Parathyroid adenoma (tissue), 2 donors: ENCODE measurements at regions not wholly inside any gene's neighbourhood (a gene's known extent, or its start where the extent isn't known, plus 50 kb on each side); places are given as distances from the start of the nearest gene placed in this dataset.
"Not testable (repeated sequence)": the region's sequence is repeated elsewhere in the genome, so short reads cannot be mapped to it uniquely, and the experiment has no call there.

Experiments
- H2AFZ ChIP-seq: fragments of 300-600 bp; sonication (generic); one replicate; pipeline ENCODE4 v1.7.0; 2017; ENCODE audit warnings: antibody characterized with exemption, mild to moderate bottlenecking
- H3K27ac ChIP-seq: fragments of 300-600 bp; sonication (generic); one replicate; pipeline ENCODE4 v1.7.0; 2017
- H3K27me3 ChIP-seq: fragments of 300-600 bp; sonication (generic); one replicate; pipeline ENCODE4 v1.7.0; 2017; ENCODE audit warnings: low read length; ENCODE audit not compliant: control insufficient read depth, insufficient read depth
- H3K36me3 ChIP-seq: fragments of 300-600 bp; sonication (generic); one replicate; pipeline ENCODE4 v1.7.0; 2017; ENCODE audit warnings: low read length; ENCODE audit not compliant: control insufficient read depth, insufficient read depth
- H3K4me1 ChIP-seq: fragments of 300-600 bp; sonication (generic); one replicate; pipeline ENCODE4 v1.7.0; 2017; ENCODE audit warnings: control low read depth
- H3K4me2 ChIP-seq: fragments of 300-600 bp; sonication (generic); one replicate; pipeline ENCODE4 v1.7.0; 2017; ENCODE audit warnings: low read length
- H3K4me3 ChIP-seq: fragments of 300-600 bp; sonication (generic); one replicate; pipeline ENCODE4 v1.7.0; 2017; ENCODE audit warnings: low read depth, low read length
- H3K79me2 ChIP-seq: fragments of 300-600 bp; sonication (generic); one replicate; pipeline ENCODE4 v1.7.0; 2017; ENCODE audit warnings: control low read depth
- H3K9ac ChIP-seq: fragments of 300-600 bp; sonication (generic); one replicate; pipeline ENCODE4 v1.7.0; 2017; ENCODE audit warnings: mild to moderate bottlenecking
- H3K9me3 ChIP-seq: fragments of 300-600 bp; sonication (generic); one replicate; pipeline ENCODE4 v1.7.0; 2017; ENCODE audit warnings: low read length; ENCODE audit not compliant: control insufficient read depth
- CTCF ChIP-seq: fragments of 300-600 bp; sonication (generic); IDR thresholded peaks from one replicate; pipeline ENCODE4 v1.7.0; 2017; ENCODE audit warnings: antibody characterized with exemption, mild to moderate bottlenecking
- donor health status: primary hyperparathyroidism.

GRCh38 chr2:182503886-182504285 lies 77.0 kb upstream of the PDE1A start:
- H3K79me2 ChIP-seq, result no peaks in the 10 kb centered on the region
- H3K4me2 ChIP-seq, result no peak overlapping the region
- H3K9ac ChIP-seq, result no peak overlapping the region
- no peaks in the 10 kb centered on the region for H3K36me3 ChIP-seq
- H3K4me3 ChIP-seq, result no peak overlapping the region
- TF ChIP-seq CTCF, result no peak
- no peaks in the 10 kb centered on the region for H3K27me3 ChIP-seq
- H2AFZ ChIP-seq, result no peak overlapping the region
- H3K9me3 ChIP-seq, result no peaks in the 10 kb centered on the region
- H3K4me1 ChIP-seq, result no peaks in the 10 kb centered on the region
- H3K27ac ChIP-seq, result no peak overlapping the region

GRCh38 chr2:182504903-182505302 lies 78.1 kb upstream of the PDE1A start:
- H3K4me3 ChIP-seq, result no peak overlapping the region
- H3K79me2 ChIP-seq, result no peaks in the 10 kb centered on the region
- no peaks in the 10 kb centered on the region for H3K27me3 ChIP-seq
- no peak overlapping the region for H3K9ac ChIP-seq
- no peaks in the 10 kb centered on the region for H3K9me3 ChIP-seq
- H3K27ac ChIP-seq, result no peak overlapping the region
- no peak for TF ChIP-seq CTCF
- H3K36me3 ChIP-seq, result no peaks in the 10 kb centered on the region
- no peak overlapping the region for H3K4me2 ChIP-seq
- H2AFZ ChIP-seq, result no peak overlapping the region
- no peaks in the 10 kb centered on the region for H3K4me1 ChIP-seq

GRCh38 chr2:182506606-182507005 lies 79.8 kb upstream of the PDE1A start:
- Histone ChIP-seq H3K4me3 (no peak overlapping the region), H3K9me3 (no peaks in the 10 kb centered on the region), H3K4me1 (no peaks in the 10 kb centered on the region), H3K4me2 (no peak overlapping the region), H3K79me2 (no peaks in the 10 kb centered on the region), H3K27me3 (no peaks in the 10 kb centered on the region), H3K27ac (no peak overlapping the region), H2AFZ (no peak overlapping the region), H3K9ac (no peak overlapping the region), H3K36me3 (no peaks in the 10 kb centered on the region)
- TF ChIP-seq CTCF, result no peak

GRCh38 chr2:182508583-182508982 lies 81.7 kb upstream of the PDE1A start:
- not testable (repeated sequence) for H3K36me3 ChIP-seq, H3K9ac ChIP-seq, H3K27ac ChIP-seq, H3K9me3 ChIP-seq, H3K4me1 ChIP-seq, H3K4me3 ChIP-seq, H3K79me2 ChIP-seq, H3K4me2 ChIP-seq, H2AFZ ChIP-seq, H3K27me3 ChIP-seq

- H3K36me3 ChIP-seq, result no peaks in the 10 kb centered on the region
- H3K4me1 ChIP-seq, result no peaks in the 10 kb centered on the region
- H3K27ac ChIP-seq, result no peak overlapping the region
- H3K27me3 ChIP-seq, result no peaks in the 10 kb centered on the region
- no peaks in the 10 kb centered on the region for H3K9me3 ChIP-seq
- H2AFZ ChIP-seq, result no peak overlapping the region
- H3K4me3 ChIP-seq, result no peak overlapping the region
- no peak overlapping the region for H3K9ac ChIP-seq
- TF ChIP-seq CTCF, result no peak
- H3K4me2 ChIP-seq, result no peak overlapping the region
- H3K79me2 ChIP-seq, result no peaks in the 10 kb centered on the region
These were observed 82.4 kb upstream of the PDE1A start for GRCh38 chr2:182509216-182509615.
